Heart left ventricle (tissue), 13 donors: ENCODE measurements at regions not wholly inside any gene's neighbourhood (a gene's known extent, or its start where the extent isn't known, plus 50 kb on each side); places are given as distances from the start of the nearest gene placed in this dataset.

Experiments used
- POLR2A ChIP-seq, 2 donors: fragments of 450-650 bp; IDR thresholded peaks; one replicate each; pipeline ENCODE4 v1.6.1; 2017; ENCODE audit warnings: antibody characterized with exemption in 2 of 2, mild to moderate bottlenecking in 2 of 2, moderate library complexity in 2 of 2
- TF ChIP-seq, protein P1 (sequence below), 12 donors: fragments of 200-600 bp; sonication (generic) in 4 of 12; IDR thresholded peaks; one replicate each; pipeline versions ENCODE4 v1.5.0 to v1.8.0; 2018 to 2022; ENCODE audit warnings: antibody characterized with exemption in 12 of 12, mild to moderate bottlenecking in 5 of 12
- donor health status: ischemic (EF 13 %, LVEDD 7.1; RV severe dilation, severe dysfunction).
- donor health status: DM: no; HTN: yes; CAD: no.
- donor health status: DM: no; HTN: no; CAD: no.
- donor health status: ischemic (EF 25% LVEDD 6.9; RV normal size, moderate dysfunction).
- donor health status: ischemic (EF 25% LVEDD 5.7; RV mildly dilated, moderate dysfunction).
- donor health status: ischemic (EF 35%, LVEDD 5.7; RV mildly dilated, moderate dysfunction).
- donor health status: nonischemic (EF 11% LVEDD 7.7; RV severe dilation, severe dysfunction).
- donor health status: DM: yes; HTN: yes; CAD: no.
- donor health status: PGD.
- donor health status: ischemic (EF 29% LVEDD 5.4; RV normal size, mild dysfunction).
- donor health status: nonischemic (EF 23%, LVEDD 6.1; RV moderate dilation, normal function).

GRCh38 chr1:174075245-174075692 lies 53.1 kb upstream of the RC3H1 start:
- TF ChIP-seq, protein P1, sequence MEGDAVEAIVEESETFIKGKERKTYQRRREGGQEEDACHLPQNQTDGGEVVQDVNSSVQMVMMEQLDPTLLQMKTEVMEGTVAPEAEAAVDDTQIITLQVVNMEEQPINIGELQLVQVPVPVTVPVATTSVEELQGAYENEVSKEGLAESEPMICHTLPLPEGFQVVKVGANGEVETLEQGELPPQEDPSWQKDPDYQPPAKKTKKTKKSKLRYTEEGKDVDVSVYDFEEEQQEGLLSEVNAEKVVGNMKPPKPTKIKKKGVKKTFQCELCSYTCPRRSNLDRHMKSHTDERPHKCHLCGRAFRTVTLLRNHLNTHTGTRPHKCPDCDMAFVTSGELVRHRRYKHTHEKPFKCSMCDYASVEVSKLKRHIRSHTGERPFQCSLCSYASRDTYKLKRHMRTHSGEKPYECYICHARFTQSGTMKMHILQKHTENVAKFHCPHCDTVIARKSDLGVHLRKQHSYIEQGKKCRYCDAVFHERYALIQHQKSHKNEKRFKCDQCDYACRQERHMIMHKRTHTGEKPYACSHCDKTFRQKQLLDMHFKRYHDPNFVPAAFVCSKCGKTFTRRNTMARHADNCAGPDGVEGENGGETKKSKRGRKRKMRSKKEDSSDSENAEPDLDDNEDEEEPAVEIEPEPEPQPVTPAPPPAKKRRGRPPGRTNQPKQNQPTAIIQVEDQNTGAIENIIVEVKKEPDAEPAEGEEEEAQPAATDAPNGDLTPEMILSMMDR (IDR thresholded peaks at IDR 0.05): no peak
- TF ChIP-seq POLR2A (IDR thresholded peaks at IDR 0.05): no peak
